H1 (cell line): ENCODE measurements at regions not wholly inside any gene's neighbourhood (a gene's known extent, or its start where the extent isn't known, plus 50 kb on each side); places are given as distances from the start of the nearest gene placed in this dataset.

Experiments
- CTCF ChIA-PET: fragments of 300-600 bp; sonication (Branson Sonifier 250); formaldehyde crosslinking; loops from one replicate; lab custom pipeline; 2021; ENCODE audit not compliant: partially characterized antibody; lab: Charles Lee
- POLR2A ChIA-PET: fragments of 300-600 bp; sonication (Branson Sonifier 250); formaldehyde crosslinking; loops from one replicate; lab custom pipeline; 2021; ENCODE audit warnings: inconsistent platforms; ENCODE audit not compliant: partially characterized antibody; lab: Charles Lee
- DNase-seq, 2 experiments: peaks; one replicate each; pipeline versions ENCODE4 v3.0.0 to v3.0.0-alpha.2; 2010 to 2022; ENCODE audit warnings: low spot score in 2 of 2, low read depth in 1 of 2, mixed read lengths in 1 of 2
- FAIRE-seq: peaks from 2 replicates; lab custom pipeline; 2011; peaks lifted over from hg19 to GRCh38; lab: Jason Lieb, UNC
- H2AFZ ChIP-seq: 2 replicates; pipeline ENCODE4 v1.8.1; 2012; ENCODE audit warnings: low read length, inconsistent platforms
- H2AK5ac ChIP-seq: 2 replicates; pipeline ENCODE4 v1.6.1; 2013; ENCODE audit warnings: low read depth, low read length
- H2BK120ac ChIP-seq: replicated peaks from 2 replicates; pipeline ENCODE3; 2013; ENCODE audit warnings: low read depth, low read length, inconsistent platforms
- H2BK12ac ChIP-seq: 2 replicates; pipeline ENCODE4 v1.6.1; 2013; ENCODE audit warnings: low read depth, low read length
- H2BK15ac ChIP-seq: 2 replicates; pipeline ENCODE4 v1.6.1; 2013; ENCODE audit warnings: low read length
- H2BK20ac ChIP-seq: 2 replicates; pipeline ENCODE4 v1.6.1; 2013; ENCODE audit warnings: low read length
- H2BK5ac ChIP-seq: 2 replicates; pipeline ENCODE4 v1.6.1; 2013; ENCODE audit warnings: low read depth, low read length
- H3K14ac ChIP-seq: 2 replicates; pipeline ENCODE4 v1.6.1; 2013; ENCODE audit warnings: inconsistent platforms; ENCODE audit not compliant: insufficient read length
- H3K18ac ChIP-seq: 2 replicates; pipeline ENCODE4 v1.6.1; 2013; ENCODE audit warnings: low read length; ENCODE audit errors: extremely low read depth
- H3K23ac ChIP-seq: 2 replicates; pipeline ENCODE4 v1.6.1; 2013; ENCODE audit warnings: inconsistent platforms; ENCODE audit not compliant: insufficient read length
- H3K23me2 ChIP-seq: 2 replicates; pipeline ENCODE4 v1.6.1; 2013; ENCODE audit warnings: low read depth, low read length
- H3K27ac ChIP-seq: 2 replicates; pipeline ENCODE4 v1.6.1; 2011; ENCODE audit warnings: low read depth, low read length, inconsistent platforms
- H3K27me3 ChIP-seq, 4 experiments: replicated peaks in 1 of 4; 1 replicate in 1 of 4; 2 replicates in 3 of 4; pipeline versions ENCODE4 v1.6.1 to v1.8.1; 2011 to 2013; ENCODE audit warnings: low read length in 3 of 4, mild to moderate bottlenecking in 3 of 4, inconsistent platforms in 2 of 4, mixed read lengths in 2 of 4, moderate library complexity in 1 of 4; ENCODE audit not compliant: control insufficient read depth in 3 of 4, insufficient read depth in 3 of 4; ENCODE audit errors: extremely low read depth in 1 of 4
- H3K36me3 ChIP-seq, 4 experiments: 2 replicates each; pipeline versions ENCODE4 v1.6.1 to v1.8.1; 2011 to 2013; ENCODE audit warnings: mild to moderate bottlenecking in 4 of 4, low read length in 3 of 4, moderate library complexity in 2 of 4, control low read depth in 1 of 4, inconsistent platforms in 1 of 4; ENCODE audit not compliant: insufficient read depth in 4 of 4, control insufficient read depth in 2 of 4
- H3K4ac ChIP-seq: replicated peaks from 2 replicates; pipeline ENCODE3; 2013; ENCODE audit warnings: low read length, low read depth, mixed read lengths, inconsistent platforms; ENCODE audit not compliant: insufficient read length
- H3K4me1 ChIP-seq, 4 experiments: replicated peaks in 1 of 4; 1 replicate in 1 of 4; 2 replicates in 3 of 4; pipeline versions ENCODE4 v1.6.1 to v1.8.1; 2011 to 2013; ENCODE audit warnings: low read length in 3 of 4, inconsistent platforms in 2 of 4, mixed read lengths in 1 of 4; ENCODE audit not compliant: insufficient read depth in 4 of 4, control insufficient read depth in 3 of 4
- H3K4me2 ChIP-seq, 2 experiments: 2 replicates each; pipeline versions ENCODE4 v1.6.1 to v1.8.1; 2011 to 2013; ENCODE audit warnings: low read depth in 2 of 2, low read length in 2 of 2, control low read depth in 1 of 2, inconsistent platforms in 1 of 2, mild to moderate bottlenecking in 1 of 2; ENCODE audit not compliant: insufficient read depth in 1 of 2
- H3K4me3 ChIP-seq, 4 experiments: fragments of 200-600, 300-600 bp in 1 of 4; sonication (generic), shearing (Covaris generic), sonication (Bioruptor Twin) in 1 of 4; 2 replicates each; pipeline versions ENCODE4 v1.5.1 to v1.8.1; 2011 to 2016; ENCODE audit warnings: low read length in 4 of 4, low read depth in 3 of 4, control low read depth in 2 of 4, inconsistent platforms in 2 of 4, mild to moderate bottlenecking in 2 of 4, mixed read lengths in 1 of 4, moderate library complexity in 1 of 4; ENCODE audit not compliant: insufficient read depth in 2 of 4; ENCODE audit errors: extremely low read depth in 1 of 4
- H3K56ac ChIP-seq: replicated peaks from 2 replicates; pipeline ENCODE3; 2013; ENCODE audit warnings: low read depth, mild to moderate bottlenecking, mixed read lengths, low read length, inconsistent platforms; ENCODE audit not compliant: insufficient read length
- H3K79me1 ChIP-seq: 2 replicates; pipeline ENCODE4 v1.6.1; 2013; ENCODE audit warnings: low read depth, low read length, control low read depth
- H3K79me2 ChIP-seq, 2 experiments: 2 replicates each; pipeline versions ENCODE4 v1.6.1 to v1.8.1; 2012 to 2013; ENCODE audit warnings: low read length in 2 of 2, mild to moderate bottlenecking in 2 of 2, inconsistent platforms in 1 of 2; ENCODE audit not compliant: insufficient read depth in 2 of 2, control insufficient read depth in 1 of 2
- H3K9ac ChIP-seq, 4 experiments: replicated peaks in 1 of 4; 1 replicate in 1 of 4; 2 replicates in 3 of 4; pipeline versions ENCODE4 v1.6.1 to v1.8.1; 2011 to 2013; ENCODE audit warnings: low read depth in 3 of 4, low read length in 3 of 4, control low read depth in 2 of 4, mild to moderate bottlenecking in 2 of 4, moderate library complexity in 2 of 4, inconsistent platforms in 1 of 4; ENCODE audit errors: extremely low read depth in 1 of 4
- H3K9me3 ChIP-seq, 2 experiments: 2 replicates each; pipeline versions ENCODE4 v1.6.1 to v1.8.1; 2012 to 2013; ENCODE audit warnings: mild to moderate bottlenecking in 2 of 2, moderate library complexity in 2 of 2, control low read depth in 1 of 2, inconsistent platforms in 1 of 2, low read depth in 1 of 2, low read length in 1 of 2, mixed read lengths in 1 of 2; ENCODE audit not compliant: insufficient read depth in 2 of 2
- H4K20me1 ChIP-seq, 2 experiments: replicated peaks in 1 of 2; 2 replicates each; pipeline versions ENCODE3 to v1.8.1; 2011 to 2013; ENCODE audit warnings: inconsistent platforms in 2 of 2, low read length in 2 of 2, mild to moderate bottlenecking in 1 of 2; ENCODE audit not compliant: insufficient read depth in 2 of 2, control insufficient read depth in 1 of 2
- H4K5ac ChIP-seq: 2 replicates; pipeline ENCODE4 v1.6.1; 2013; ENCODE audit warnings: low read length, low read depth, mixed read lengths, inconsistent platforms; ENCODE audit not compliant: insufficient read length
- H4K8ac ChIP-seq: 2 replicates; pipeline ENCODE4 v1.8.0; 2013; ENCODE audit warnings: mild to moderate bottlenecking, moderate library complexity, low read length, inconsistent platforms; ENCODE audit not compliant: insufficient read depth; ENCODE audit errors: extremely low read depth
- H4K91ac ChIP-seq: replicated peaks from 2 replicates; pipeline ENCODE3; 2013; ENCODE audit warnings: low read length, mixed read lengths, inconsistent platforms; ENCODE audit not compliant: insufficient read length
- CBX8 ChIP-seq: fragments of 300-800, 300-1000 bp; sonication (generic); IDR thresholded peaks from 2 replicates; pipeline ENCODE4 v1.7.1; 2016; ENCODE audit warnings: low read depth, low read length, borderline replicate concordance
- EZH2 ChIP-seq: fragments of 200-600 bp; sonication (generic); IDR thresholded peaks from 2 replicates; pipeline ENCODE4 v1.7.1; 2012; ENCODE audit warnings: low read depth, mild to moderate bottlenecking, moderate library complexity, low read length, inconsistent platforms; ENCODE audit not compliant: severe bottlenecking
- MAFK ChIP-seq: IDR thresholded peaks from 2 replicates; pipeline ENCODE4 v1.6.1; 2012; ENCODE audit warnings: low read depth, mild to moderate bottlenecking, improper control_type of control experiment, low read length
- NRF1 ChIP-seq: IDR thresholded peaks from 2 replicates; pipeline ENCODE4 v1.6.1; 2011; ENCODE audit warnings: mild to moderate bottlenecking, low read depth, low read length, improper control_type of control experiment
- RAD21 ChIP-seq, 2 experiments: IDR thresholded peaks in 1 of 2; conservative IDR thresholded peaks in 1 of 2; 2 replicates each; pipeline ENCODE4 v1.6.1; 2011; ENCODE audit warnings: low read depth in 2 of 2, low read length in 2 of 2, improper control_type of control experiment in 1 of 2, inconsistent platforms in 1 of 2, mild to moderate bottlenecking in 1 of 2, moderate library complexity in 1 of 2
- RBBP5 ChIP-seq: IDR thresholded peaks from 2 replicates; pipeline ENCODE4 v1.7.1; 2012; ENCODE audit warnings: low read depth, mild to moderate bottlenecking, inconsistent platforms, low read length, moderate library complexity, borderline replicate concordance
- SIX5 ChIP-seq: IDR thresholded peaks from 2 replicates; pipeline ENCODE4 v1.6.1; 2011; ENCODE audit warnings: mild to moderate bottlenecking, low read depth, low read length
- TAF7 ChIP-seq: optimal IDR thresholded peaks from 2 replicates; pipeline ENCODE3; 2011; ENCODE audit warnings: low read depth, mild to moderate bottlenecking, inconsistent platforms, low read length, moderate library complexity, borderline replicate concordance
- WGBS, 2 experiments: shearing (Covaris generic) in 1 of 2; methylation state at CpG; one replicate each; pipeline versions ENCODE4 v1.1.6 to v1.1.7; 2013 to 2015; ENCODE audit warnings: low lambda C conversion rate in 2 of 2, mixed read lengths in 2 of 2, inconsistent platforms in 1 of 2, low coverage in 1 of 2, missing lambda C conversion rate in 1 of 2; ENCODE audit not compliant: insufficient replicate concordance in 2 of 2, insufficient coverage in 1 of 2, insufficient read length in 1 of 2; ENCODE audit errors: extremely low coverage in 1 of 2, missing lambda C conversion rate in 1 of 2; 5-methylcytosine and 5-hydroxymethylcytosine counted together

DNA sequence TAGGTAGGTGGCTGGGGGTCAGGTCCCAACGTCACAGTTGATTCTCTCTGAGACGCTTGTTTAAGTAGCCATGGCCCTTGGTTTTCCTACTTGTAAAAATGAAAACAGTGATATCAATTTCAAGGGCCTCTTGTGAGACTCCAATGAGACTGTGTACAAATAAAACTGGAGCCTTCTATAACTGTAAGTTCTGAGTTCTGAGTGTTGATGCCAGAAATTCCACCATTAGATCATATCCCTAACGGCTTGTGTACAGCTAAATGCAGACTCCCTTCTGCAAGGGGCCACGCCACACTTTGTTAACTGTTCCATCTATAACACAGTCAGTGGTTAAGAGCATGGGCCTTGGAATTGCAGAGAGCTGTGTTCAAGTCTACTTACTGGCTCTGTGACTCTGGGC is 267.3 kb downstream of the TLE3 start:
- Histone ChIP-seq H3K27me3 (no peaks in the 10 kb centered on the region), H4K91ac (no peak overlapping the region), H3K4me1 (peaks cover 0 to 8% (median 4%) of the 10 kb centered on the region in 4 experiments; a peak in 5 of 7 replicates), H3K9ac (no peak overlapping the region), H3K36me3 (no peaks in the 10 kb centered on the region), H2BK15ac (no peak overlapping the region)
- POLR2A ChIA-PET, result interaction anchor here (0.7 to 2.2 kb wide), 2 partner anchors 11 to 38 kb away, joined by 3 to 7 read pairs; no protein-coding TSS in a partner anchor
- no peak for FAIRE-seq
- no peak for TF ChIP-seq CBX8
- no peak for TF ChIP-seq MAFK
- TF ChIP-seq NRF1, result no peak
- no peak for TF ChIP-seq SIX5
- no peak for TF ChIP-seq TAF7
- TF ChIP-seq EZH2, result no peak
- no peak for TF ChIP-seq RAD21 (IDR thresholded peaks at IDR 0.05 in 1 of 2, conservative IDR thresholded peaks at IDR 0.05 in 1 of 2; ENCODE audit: low read depth in 2 of 2, low read length in 2 of 2)
- TF ChIP-seq RBBP5, result no peak
- TF ChIP-seq, all 59 proteins: peak for 0
- no peak overlapping the region for H3K4me3 ChIP-seq
- no peaks in the 10 kb centered on the region for H3K9me3 ChIP-seq
- H3K4me2 ChIP-seq, result no peak overlapping the region
- no peak overlapping the region for H3K56ac ChIP-seq
- DNase-seq, result no peak
- H2AK5ac ChIP-seq, result no peak overlapping the region
- H3K27ac ChIP-seq, result no peak overlapping the region
- WGBS, 2 experiments, result 84% methylated on average over 3 of the region's 4 CpGs; no CpG with 5 or more reads in 1 of the 2 experiments
- CTCF ChIA-PET, result interaction anchor here (0.8 to 1.8 kb wide), 7 partner anchors 9 to 353 kb away, joined by 3 to 4 read pairs (median 3); no protein-coding TSS in a partner anchor
- H2BK20ac ChIP-seq, result no peak overlapping the region
- H2BK12ac ChIP-seq, result no peak overlapping the region
- H4K20me1 ChIP-seq, result no peaks in the 10 kb centered on the region
- no peak overlapping the region for H3K18ac ChIP-seq
- peaks cover 2% of the 10 kb centered on the region; the same call in 1 of the 2 replicates for H3K23me2 ChIP-seq
- no peak overlapping the region for H3K4ac ChIP-seq
- H2AFZ ChIP-seq, result no peak overlapping the region
- H3K79me2 ChIP-seq, result no peaks in the 10 kb centered on the region
- H2BK5ac ChIP-seq, result no peak overlapping the region
- H3K79me1 ChIP-seq, result no peaks in the 10 kb centered on the region
- no peak overlapping the region for H3K14ac ChIP-seq
- no peak overlapping the region for H4K5ac ChIP-seq
- no peak overlapping the region for H4K8ac ChIP-seq
- no peak overlapping the region for H2BK120ac ChIP-seq
- no peak overlapping the region for H3K23ac ChIP-seq
